ENCODE measurements at regions not wholly inside any gene's neighbourhood (a gene's known extent, or its start where the extent isn't known, plus 50 kb on each side); places are given as distances from the start of the nearest gene placed in this dataset.

DNA sequence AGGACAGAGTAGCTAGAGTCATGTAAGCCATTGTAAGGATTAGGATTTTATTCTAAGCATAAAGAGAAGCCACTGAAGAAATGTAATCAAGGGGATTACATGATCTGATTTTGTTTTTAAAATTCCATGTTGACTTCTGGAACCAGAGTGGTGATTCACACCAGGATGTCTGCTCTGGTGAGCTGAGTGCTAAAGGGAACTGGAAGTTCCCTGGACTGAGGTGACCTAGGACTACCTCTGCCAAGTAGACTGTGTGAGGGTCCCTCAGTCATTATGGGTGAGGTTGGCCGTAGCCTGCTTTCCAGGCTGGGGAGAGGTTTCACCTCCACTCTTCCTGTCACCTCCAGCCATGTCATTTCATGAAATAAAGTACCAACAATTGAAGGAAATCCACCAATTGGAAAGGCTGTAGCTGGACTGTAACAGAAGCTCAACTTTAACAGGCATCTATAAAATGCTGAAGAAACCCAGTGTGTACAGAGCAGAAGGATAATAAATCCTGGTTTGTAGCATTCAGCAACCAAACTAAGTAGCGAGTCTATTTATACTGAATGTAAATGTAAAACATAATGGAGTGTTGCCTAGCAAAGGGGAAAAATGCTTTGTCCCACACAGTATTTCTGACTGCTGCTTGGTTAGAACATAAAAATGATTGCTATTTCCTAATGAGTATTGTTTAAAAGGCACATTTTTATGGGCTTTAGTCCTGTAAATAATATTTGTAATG, 507.4 kb upstream of the PKDCC start:
- no peak for TF ChIP-seq POLR2A (IDR thresholded peaks at IDR 0.05)
- TF ChIP-seq, protein P1, sequence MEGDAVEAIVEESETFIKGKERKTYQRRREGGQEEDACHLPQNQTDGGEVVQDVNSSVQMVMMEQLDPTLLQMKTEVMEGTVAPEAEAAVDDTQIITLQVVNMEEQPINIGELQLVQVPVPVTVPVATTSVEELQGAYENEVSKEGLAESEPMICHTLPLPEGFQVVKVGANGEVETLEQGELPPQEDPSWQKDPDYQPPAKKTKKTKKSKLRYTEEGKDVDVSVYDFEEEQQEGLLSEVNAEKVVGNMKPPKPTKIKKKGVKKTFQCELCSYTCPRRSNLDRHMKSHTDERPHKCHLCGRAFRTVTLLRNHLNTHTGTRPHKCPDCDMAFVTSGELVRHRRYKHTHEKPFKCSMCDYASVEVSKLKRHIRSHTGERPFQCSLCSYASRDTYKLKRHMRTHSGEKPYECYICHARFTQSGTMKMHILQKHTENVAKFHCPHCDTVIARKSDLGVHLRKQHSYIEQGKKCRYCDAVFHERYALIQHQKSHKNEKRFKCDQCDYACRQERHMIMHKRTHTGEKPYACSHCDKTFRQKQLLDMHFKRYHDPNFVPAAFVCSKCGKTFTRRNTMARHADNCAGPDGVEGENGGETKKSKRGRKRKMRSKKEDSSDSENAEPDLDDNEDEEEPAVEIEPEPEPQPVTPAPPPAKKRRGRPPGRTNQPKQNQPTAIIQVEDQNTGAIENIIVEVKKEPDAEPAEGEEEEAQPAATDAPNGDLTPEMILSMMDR (IDR thresholded peaks at IDR 0.05) = no peak

Measured in uterus (tissue), 2 donors.